ENCODE measurements at regions not wholly inside any gene's neighbourhood (a gene's known extent, or its start where the extent isn't known, plus 50 kb on each side); places are given as distances from the start of the nearest gene placed in this dataset.

- TF ChIP-seq, protein P1, sequence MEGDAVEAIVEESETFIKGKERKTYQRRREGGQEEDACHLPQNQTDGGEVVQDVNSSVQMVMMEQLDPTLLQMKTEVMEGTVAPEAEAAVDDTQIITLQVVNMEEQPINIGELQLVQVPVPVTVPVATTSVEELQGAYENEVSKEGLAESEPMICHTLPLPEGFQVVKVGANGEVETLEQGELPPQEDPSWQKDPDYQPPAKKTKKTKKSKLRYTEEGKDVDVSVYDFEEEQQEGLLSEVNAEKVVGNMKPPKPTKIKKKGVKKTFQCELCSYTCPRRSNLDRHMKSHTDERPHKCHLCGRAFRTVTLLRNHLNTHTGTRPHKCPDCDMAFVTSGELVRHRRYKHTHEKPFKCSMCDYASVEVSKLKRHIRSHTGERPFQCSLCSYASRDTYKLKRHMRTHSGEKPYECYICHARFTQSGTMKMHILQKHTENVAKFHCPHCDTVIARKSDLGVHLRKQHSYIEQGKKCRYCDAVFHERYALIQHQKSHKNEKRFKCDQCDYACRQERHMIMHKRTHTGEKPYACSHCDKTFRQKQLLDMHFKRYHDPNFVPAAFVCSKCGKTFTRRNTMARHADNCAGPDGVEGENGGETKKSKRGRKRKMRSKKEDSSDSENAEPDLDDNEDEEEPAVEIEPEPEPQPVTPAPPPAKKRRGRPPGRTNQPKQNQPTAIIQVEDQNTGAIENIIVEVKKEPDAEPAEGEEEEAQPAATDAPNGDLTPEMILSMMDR (IDR thresholded peaks at IDR 0.05; ENCODE audit: low read depth, low read length): no peak
- TF ChIP-seq EZH2phosphoT487 (IDR thresholded peaks at IDR 0.05; ENCODE audit: low read depth): no peak
Observed at GRCh38 chr16:22989598-22989997, 159.7 kb downstream of the USP31 start.
